SHP77 (cell line): ENCODE measurements at regions not wholly inside any gene's neighbourhood (a gene's known extent, or its start where the extent isn't known, plus 50 kb on each side); places are given as distances from the start of the nearest gene placed in this dataset.

Source experiments
- DNase-seq, 2 experiments: peaks; one replicate each; lab custom pipeline; 2025; lab: John Stamatoyannopoulos, UW

GRCh38 chr6:101212640-101213039 is 180.9 kb upstream of the GRIK2 start:
- DNase-seq = no peak

GRCh38 chr6:101222007-101222406 is 171.5 kb upstream of the GRIK2 start:
- DNase-seq = no peak

GRCh38 chr6:101224751-101225150 is 168.8 kb upstream of the GRIK2 start:
- DNase-seq = no peak

GRCh38 chr6:101226677-101227135 is 166.8 kb upstream of the GRIK2 start:
- peak; percentile 22 to 31 for DNase-seq

- DNase-seq = no peak
Observed at GRCh38 chr6:101230866-101231265, 162.6 kb upstream of the GRIK2 start.

- DNase-seq = no peak
Observed at GRCh38 chr6:101231606-101232235, 161.8 kb upstream of the GRIK2 start.

GRCh38 chr6:101232961-101233360 is 160.5 kb upstream of the GRIK2 start:
- no peak for DNase-seq

- DNase-seq = no peak
Observed at GRCh38 chr6:101236709-101237108, 156.8 kb upstream of the GRIK2 start.

- DNase-seq = no peak
Observed at GRCh38 chr6:101241442-101241841, 152.1 kb upstream of the GRIK2 start.

GRCh38 chr6:101249470-101249869 is 144.0 kb upstream of the GRIK2 start:
- no peak for DNase-seq

GRCh38 chr6:101257163-101257562 is 136.3 kb upstream of the GRIK2 start:
- DNase-seq = no peak

- no peak for DNase-seq
Observed at GRCh38 chr6:101259505-101259904, 134.0 kb upstream of the GRIK2 start.

- no peak for DNase-seq
Observed at GRCh38 chr6:101263596-101263995, 129.9 kb upstream of the GRIK2 start.

- no peak for DNase-seq
Observed at GRCh38 chr6:101266063-101266462, 127.4 kb upstream of the GRIK2 start.

GRCh38 chr6:101268541-101268940 is 125.0 kb upstream of the GRIK2 start:
- no peak for DNase-seq

GRCh38 chr6:101275251-101275650 is 118.3 kb upstream of the GRIK2 start:
- no peak for DNase-seq

GRCh38 chr6:101276066-101276465 is 117.4 kb upstream of the GRIK2 start:
- DNase-seq = no peak

- DNase-seq = no peak
Observed at GRCh38 chr6:101279410-101279809, 114.1 kb upstream of the GRIK2 start.

GRCh38 chr6:101281266-101281665 is 112.2 kb upstream of the GRIK2 start:
- no peak for DNase-seq

- DNase-seq = no peak
Observed at GRCh38 chr6:101284131-101284530, 109.4 kb upstream of the GRIK2 start.

GRCh38 chr6:101286146-101286545 is 107.4 kb upstream of the GRIK2 start:
- no peak for DNase-seq

- DNase-seq = no peak
Observed at GRCh38 chr6:101290346-101290745, 103.2 kb upstream of the GRIK2 start.

GRCh38 chr6:101294051-101294638 is 99.4 kb upstream of the GRIK2 start:
- DNase-seq = no peak

- no peak for DNase-seq
Observed at GRCh38 chr6:101294676-101295075, 98.8 kb upstream of the GRIK2 start.
